CD14-positive monocyte (primary cell): ENCODE measurements at regions not wholly inside any gene's neighbourhood (a gene's known extent, or its start where the extent isn't known, plus 50 kb on each side); places are given as distances from the start of the nearest gene placed in this dataset.
A peak's percentile ranks its signal among the peaks of the same experiment; 100 is the strongest.

Experiments
- DNase-seq, 3 donors: peaks; one replicate each; pipeline ENCODE4 v3.0.0-alpha.2; 2011 to 2022
- H2AFZ ChIP-seq: 2 replicates; pipeline ENCODE4 v1.6.0; 2012; ENCODE audit warnings: mild to moderate bottlenecking, low read depth, low read length, inconsistent platforms; ENCODE audit not compliant: insufficient read depth, poor library complexity, severe bottlenecking
- H3K27ac ChIP-seq, 2 donors: 1 replicate in 1 of 2; 2 replicates in 1 of 2; pipeline ENCODE4 v1.5.1; 2012 to 2013; ENCODE audit warnings: low read length in 2 of 2, control low read depth in 1 of 2, inconsistent platforms in 1 of 2, low read depth in 1 of 2, mild to moderate bottlenecking in 1 of 2
- H3K27me3 ChIP-seq, 2 donors: one replicate each; pipeline versions ENCODE4 v1.6.0 to v1.6.1; 2011 to 2013; ENCODE audit warnings: low read length in 2 of 2; ENCODE audit not compliant: control insufficient read depth in 2 of 2, insufficient read depth in 2 of 2
- H3K36me3 ChIP-seq, 2 donors: replicated peaks in 1 of 2; 1 replicate in 1 of 2; 2 replicates in 1 of 2; pipeline versions ENCODE4 v1.5.1 to v1.6.1; 2012 to 2013; ENCODE audit warnings: low read length in 2 of 2, control low read depth in 1 of 2, inconsistent platforms in 1 of 2, mild to moderate bottlenecking in 1 of 2; ENCODE audit not compliant: insufficient read depth in 2 of 2, control insufficient read depth in 1 of 2
- H3K4me1 ChIP-seq, 2 donors: 1 replicate in 1 of 2; 2 replicates in 1 of 2; pipeline versions ENCODE4 v1.5.1 to v1.6.1; 2012 to 2013; ENCODE audit warnings: low read length in 2 of 2, control low read depth in 1 of 2, inconsistent platforms in 1 of 2, mild to moderate bottlenecking in 1 of 2, moderate library complexity in 1 of 2; ENCODE audit not compliant: insufficient read depth in 2 of 2, control insufficient read depth in 1 of 2
- H3K4me2 ChIP-seq: replicated peaks from 2 replicates; pipeline ENCODE3; 2012; ENCODE audit warnings: low read length, moderate library complexity, mild to moderate bottlenecking; ENCODE audit not compliant: poor library complexity, severe bottlenecking; ENCODE audit errors: extremely low read depth
- H3K4me3 ChIP-seq, 3 experiments: fragments of 200-600 bp in 1 of 3; sonication (generic) in 1 of 3; replicated peaks in 1 of 3; 1 replicate in 2 of 3; 2 replicates in 1 of 3; pipeline ENCODE4 v1.5.1; 2011 to 2013; ENCODE audit warnings: low read length in 3 of 3, mild to moderate bottlenecking in 3 of 3, control low read depth in 2 of 3, low read depth in 2 of 3, inconsistent platforms in 1 of 3, moderate library complexity in 1 of 3
- H3K79me2 ChIP-seq: 2 replicates; pipeline ENCODE4 v1.6.0; 2012; ENCODE audit warnings: mild to moderate bottlenecking, control low read depth, inconsistent platforms, low read length, moderate library complexity; ENCODE audit not compliant: insufficient read depth
- H3K9ac ChIP-seq: 2 replicates; pipeline ENCODE4 v1.6.0; 2017; ENCODE audit warnings: low read length, mild to moderate bottlenecking; ENCODE audit not compliant: insufficient read depth, poor library complexity, severe bottlenecking
- H3K9me3 ChIP-seq, 2 donors: replicated peaks in 1 of 2; 1 replicate in 1 of 2; 2 replicates in 1 of 2; pipeline versions ENCODE4 v1.5.1 to v1.6.1; 2012 to 2013; ENCODE audit warnings: low read length in 2 of 2, control low read depth in 1 of 2; ENCODE audit not compliant: control insufficient read depth in 1 of 2, insufficient read depth in 1 of 2
- H4K20me1 ChIP-seq: 2 replicates; pipeline ENCODE4 v1.6.0; 2012; ENCODE audit warnings: mild to moderate bottlenecking, low read length, control low read depth, moderate library complexity; ENCODE audit not compliant: insufficient read depth
- H3K27ac Mint-ChIP-seq, 7 donors: one replicate each; pipeline ENCODE4 v1.8.0; 2020; ENCODE audit warnings: mild to moderate bottlenecking in 7 of 7, mixed read lengths in 7 of 7, moderate library complexity in 6 of 7, inconsistent platforms in 2 of 7
- H3K27me3 Mint-ChIP-seq, 3 donors: one replicate each; pipeline ENCODE4 v1.8.0; 2021 to 2022; ENCODE audit warnings: low read depth in 3 of 3, mild to moderate bottlenecking in 3 of 3, mixed read lengths in 3 of 3, moderate library complexity in 3 of 3, inconsistent platforms in 1 of 3
- H3K36me3 Mint-ChIP-seq, 2 donors: one replicate each; pipeline ENCODE4 v1.8.0; 2020; ENCODE audit warnings: mixed read lengths in 2 of 2, inconsistent platforms in 1 of 2, mild to moderate bottlenecking in 1 of 2
- H3K4me1 Mint-ChIP-seq: one replicate; pipeline ENCODE4 v1.8.0; 2020; ENCODE audit warnings: mild to moderate bottlenecking, mixed read lengths
- H3K4me3 Mint-ChIP-seq, 2 donors: one replicate each; pipeline ENCODE4 v1.8.0; 2020; ENCODE audit warnings: mild to moderate bottlenecking in 2 of 2, mixed read lengths in 2 of 2, moderate library complexity in 1 of 2
- H3K9me3 Mint-ChIP-seq, 7 donors: one replicate each; pipeline ENCODE4 v1.8.0; 2020 to 2022; ENCODE audit warnings: mixed read lengths in 7 of 7, mild to moderate bottlenecking in 6 of 7, moderate library complexity in 6 of 7, inconsistent platforms in 2 of 7
- WGBS: methylation state at CpG from one replicate; pipeline ENCODE4 v1.1.5; 2013; ENCODE audit warnings: missing lambda C conversion rate; ENCODE audit not compliant: insufficient coverage; 5-methylcytosine and 5-hydroxymethylcytosine counted together
- intact Hi-C, 2 donors: fragments of 100-400 bp; cut with micrococcal nuclease; formaldehyde crosslinking; loops; one replicate each; pipeline versions ENCODE4 v1.15.0 to v1.15.1; 2023
- TF ChIP-seq, protein P1 (sequence below): fragments of 200-600 bp; IDR thresholded peaks from one replicate; pipeline ENCODE4 v1.8.0; 2022; ENCODE audit warnings: antibody characterized with exemption, mild to moderate bottlenecking

DNA sequence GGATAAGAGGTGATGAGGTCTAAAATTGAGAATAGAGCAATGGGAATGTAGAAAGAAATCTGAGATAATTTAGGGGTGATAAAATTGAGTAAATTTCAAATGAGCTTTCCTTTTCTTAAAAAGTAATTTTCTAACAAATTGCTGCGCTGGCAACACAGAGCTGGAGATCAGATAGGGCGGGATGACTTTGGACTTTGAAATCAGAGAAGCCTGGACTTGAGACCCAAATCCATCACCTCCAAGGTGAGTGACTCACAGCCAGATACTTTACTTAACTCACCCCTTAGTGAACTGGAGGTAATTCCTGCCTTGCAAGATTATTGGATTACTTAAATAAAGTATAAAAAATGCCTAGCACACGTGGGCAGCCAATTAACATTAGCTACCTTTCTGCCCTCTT is 80.8 kb downstream of the P2RY1 start:
- no peaks in the 10 kb centered on the region for H3K4me1 ChIP-seq
- no peak overlapping the region for H3K9ac ChIP-seq
- no peaks in the 10 kb centered on the region for H4K20me1 ChIP-seq
- intact Hi-C loops, result no loop called here
- H3K4me1 Mint-ChIP-seq, result no peaks in the 10 kb centered on the region
- no peak overlapping the region for H2AFZ ChIP-seq
- no CpG with 5 or more reads among the region's 3 CpGs for whole genome bisulfite sequencing
- H3K4me3 ChIP-seq, result no peak overlapping the region
- no peak overlapping the region for H3K27ac Mint-ChIP-seq
- no peak overlapping the region for H3K27ac ChIP-seq
- H3K36me3 ChIP-seq, result no peaks in the 10 kb centered on the region
- no peak overlapping the region for H3K4me2 ChIP-seq
- H3K27me3 Mint-ChIP-seq, result peaks cover 0 to 3% (median 0%) of the 10 kb centered on the region in 3 donors
- no peak for DNase-seq
- H3K9me3 ChIP-seq, result no peaks in the 10 kb centered on the region
- no peak overlapping the region for H3K4me3 Mint-ChIP-seq
- no peaks in the 10 kb centered on the region for H3K79me2 ChIP-seq
- H3K27me3 ChIP-seq, result no peaks in the 10 kb centered on the region
- peaks cover 0 to 6% (median 2%) of the 10 kb centered on the region in 7 donors for H3K9me3 Mint-ChIP-seq
- TF ChIP-seq, protein P1, sequence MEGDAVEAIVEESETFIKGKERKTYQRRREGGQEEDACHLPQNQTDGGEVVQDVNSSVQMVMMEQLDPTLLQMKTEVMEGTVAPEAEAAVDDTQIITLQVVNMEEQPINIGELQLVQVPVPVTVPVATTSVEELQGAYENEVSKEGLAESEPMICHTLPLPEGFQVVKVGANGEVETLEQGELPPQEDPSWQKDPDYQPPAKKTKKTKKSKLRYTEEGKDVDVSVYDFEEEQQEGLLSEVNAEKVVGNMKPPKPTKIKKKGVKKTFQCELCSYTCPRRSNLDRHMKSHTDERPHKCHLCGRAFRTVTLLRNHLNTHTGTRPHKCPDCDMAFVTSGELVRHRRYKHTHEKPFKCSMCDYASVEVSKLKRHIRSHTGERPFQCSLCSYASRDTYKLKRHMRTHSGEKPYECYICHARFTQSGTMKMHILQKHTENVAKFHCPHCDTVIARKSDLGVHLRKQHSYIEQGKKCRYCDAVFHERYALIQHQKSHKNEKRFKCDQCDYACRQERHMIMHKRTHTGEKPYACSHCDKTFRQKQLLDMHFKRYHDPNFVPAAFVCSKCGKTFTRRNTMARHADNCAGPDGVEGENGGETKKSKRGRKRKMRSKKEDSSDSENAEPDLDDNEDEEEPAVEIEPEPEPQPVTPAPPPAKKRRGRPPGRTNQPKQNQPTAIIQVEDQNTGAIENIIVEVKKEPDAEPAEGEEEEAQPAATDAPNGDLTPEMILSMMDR, result no peak
- H3K36me3 Mint-ChIP-seq, result no peaks in the 10 kb centered on the region

DNA sequence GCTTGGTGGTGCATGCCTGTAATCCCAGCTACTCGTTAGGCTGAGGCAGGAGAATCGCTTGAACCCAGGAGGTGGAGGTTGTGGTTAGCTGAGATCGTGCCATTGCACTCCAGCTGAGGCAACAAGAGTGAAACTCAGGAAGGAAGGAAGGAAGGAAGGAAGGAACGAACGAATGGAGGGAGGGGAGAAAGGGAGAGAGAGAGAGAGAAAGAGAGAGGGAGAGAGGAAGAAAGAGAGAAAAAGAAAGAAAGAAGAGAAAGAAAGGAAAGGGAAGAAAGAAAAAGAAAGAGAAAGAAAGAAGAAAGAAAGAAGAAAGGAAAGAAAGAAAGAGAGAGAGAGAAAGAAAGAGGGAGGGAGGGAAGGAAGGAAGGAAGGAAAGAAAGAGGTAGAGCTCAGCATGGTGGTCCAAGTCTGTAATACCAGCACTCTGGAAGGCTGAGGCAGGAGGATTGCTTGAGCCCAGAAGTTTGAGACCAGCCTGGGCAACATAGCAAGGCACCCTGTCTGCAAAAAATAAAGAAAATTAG is 81.9 kb downstream of the P2RY1 start:
- Histone ChIP-seq H3K9me3 (no peaks in the 10 kb centered on the region), H3K36me3 (no peaks in the 10 kb centered on the region), H3K27me3 (no peaks in the 10 kb centered on the region), H3K9ac (no peak overlapping the region), H3K4me2 (no peak overlapping the region), H2AFZ (no peak overlapping the region), H4K20me1 (no peaks in the 10 kb centered on the region), H3K4me1 (no peaks in the 10 kb centered on the region), H3K79me2 (no peaks in the 10 kb centered on the region), H3K27ac (no peak overlapping the region), H3K4me3 (no peak overlapping the region)
- peak overlapping the region in 1 of 2 donors; percentile 26 for H3K4me3 Mint-ChIP-seq
- H3K27me3 Mint-ChIP-seq, result peaks cover 0 to 3% (median 0%) of the 10 kb centered on the region in 3 donors
- TF ChIP-seq, protein P1, result no peak
- H3K9me3 Mint-ChIP-seq, result peaks cover 0 to 6% (median 2%) of the 10 kb centered on the region in 7 donors
- no peak for DNase-seq
- whole genome bisulfite sequencing, result 47% methylated on average over 3 of the region's 5 CpGs
- H3K36me3 Mint-ChIP-seq, result no peaks in the 10 kb centered on the region
- intact Hi-C loops, result no loop called here
- no peaks in the 10 kb centered on the region for H3K4me1 Mint-ChIP-seq
- H3K27ac Mint-ChIP-seq, result no peak overlapping the region
